IMR-90 (cell line): ENCODE measurements at regions not wholly inside any gene's neighbourhood (a gene's known extent, or its start where the extent isn't known, plus 50 kb on each side); places are given as distances from the start of the nearest gene placed in this dataset.

Experiments
- ATAC-seq: fragments of 200-7000 bp; cut with Tn5 transposase; 2 replicates; pipeline ENCODE4 v1.9.1; 2020; ENCODE audit warnings: low read depth, mild to moderate bottlenecking, moderate library complexity
- BruUV-seq: library from RNA; stranded (reverse); fragments of 400-500 nt; replicated peaks from 2 replicates; lab custom pipeline; 2021; lab: Mats Ljungman, UMichigan
- CTCF ChIA-PET: fragments of 300-600 bp; formaldehyde crosslinking; extraction: SDS; loops from one replicate; lab custom pipeline; 2021; ENCODE audit warnings: antibody characterized with exemption; lab: Yijun Ruan, JAX
- POLR2A ChIA-PET: fragments of 300-600 bp; sonication (Branson Sonifier 250); formaldehyde crosslinking; loops from one replicate; lab custom pipeline; 2022; ENCODE audit warnings: antibody characterized with exemption; ENCODE audit not compliant: unreplicated experiment; lab: Charles Lee
- DNase-seq: peaks from one replicate; pipeline ENCODE4 v3.0.0; 2013
- H2AFZ ChIP-seq: replicated peaks from 2 replicates; pipeline ENCODE3; 2013; ENCODE audit warnings: low read length, mild to moderate bottlenecking; ENCODE audit not compliant: poor library complexity
- H2AK5ac ChIP-seq: 2 replicates; pipeline ENCODE4 v1.6.1; 2013; ENCODE audit warnings: low read depth, low read length, inconsistent platforms
- H2AK9ac ChIP-seq: replicated peaks from 2 replicates; pipeline ENCODE3; 2013; ENCODE audit warnings: mild to moderate bottlenecking, low read depth, low read length, moderate library complexity; ENCODE audit not compliant: poor library complexity
- H2BK120ac ChIP-seq: 2 replicates; pipeline ENCODE4 v1.6.1; 2013; ENCODE audit warnings: low read depth, low read length, inconsistent platforms
- H2BK15ac ChIP-seq: 3 replicates; pipeline ENCODE4 v1.6.1; 2013; ENCODE audit warnings: low read depth, low read length, inconsistent platforms
- H2BK20ac ChIP-seq: 2 replicates; pipeline ENCODE4 v1.6.1; 2013; ENCODE audit warnings: low read depth, mild to moderate bottlenecking, inconsistent platforms, low read length, moderate library complexity
- H2BK5ac ChIP-seq: 2 replicates; pipeline ENCODE4 v1.6.1; 2013; ENCODE audit warnings: mild to moderate bottlenecking, low read depth, low read length, inconsistent platforms; ENCODE audit not compliant: poor library complexity, severe bottlenecking
- H3K14ac ChIP-seq: replicated peaks from 2 replicates; pipeline ENCODE4 v1.6.1; 2013; ENCODE audit warnings: low read depth, low read length, inconsistent platforms
- H3K18ac ChIP-seq: 2 replicates; pipeline ENCODE4 v1.6.1; 2013; ENCODE audit warnings: low read depth, low read length, control low read depth
- H3K23ac ChIP-seq: 2 replicates; pipeline ENCODE4 v1.6.1; 2013; ENCODE audit warnings: low read depth, low read length, inconsistent platforms
- H3K27ac ChIP-seq: 2 replicates; pipeline ENCODE4 v1.5.1; 2013; ENCODE audit warnings: mild to moderate bottlenecking, control low read depth, low read length; ENCODE audit not compliant: insufficient read depth
- H3K27me3 ChIP-seq: 2 replicates; pipeline ENCODE4 v1.6.1; 2013; ENCODE audit warnings: low read length; ENCODE audit not compliant: control insufficient read depth, insufficient read depth
- H3K36me3 ChIP-seq: 2 replicates; pipeline ENCODE4 v1.6.1; 2013; ENCODE audit warnings: low read length, mixed read lengths; ENCODE audit not compliant: control insufficient read depth, insufficient read depth
- H3K4ac ChIP-seq: 2 replicates; pipeline ENCODE4 v1.6.1; 2013; ENCODE audit warnings: low read depth, low read length, inconsistent platforms
- H3K4me1 ChIP-seq: 2 replicates; pipeline ENCODE4 v1.6.1; 2013; ENCODE audit warnings: low read length, mixed read lengths; ENCODE audit not compliant: control insufficient read depth, insufficient read depth
- H3K4me2 ChIP-seq: 2 replicates; pipeline ENCODE4 v1.6.1; 2013; ENCODE audit warnings: low read depth, mild to moderate bottlenecking, control low read depth, low read length, moderate library complexity
- H3K4me3 ChIP-seq: 2 replicates; pipeline ENCODE4 v1.5.1; 2013; ENCODE audit warnings: low read depth, mild to moderate bottlenecking, control low read depth, low read length, moderate library complexity; ENCODE audit not compliant: insufficient read depth
- H3K56ac ChIP-seq: 2 replicates; pipeline ENCODE4 v1.6.1; 2013; ENCODE audit warnings: low read length, inconsistent platforms; ENCODE audit not compliant: insufficient read depth; ENCODE audit errors: extremely low read depth
- H3K79me1 ChIP-seq, 2 experiments: 2 replicates each; pipeline ENCODE4 v1.6.1; 2013; ENCODE audit warnings: low read length in 2 of 2, inconsistent platforms in 1 of 2, low read depth in 1 of 2
- H3K9ac ChIP-seq: 2 replicates; pipeline ENCODE4 v1.6.1; 2013; ENCODE audit warnings: low read depth, low read length, control low read depth
- H3K9me1 ChIP-seq: 2 replicates; pipeline ENCODE4 v1.6.1; 2013; ENCODE audit warnings: low read length, inconsistent platforms; ENCODE audit not compliant: insufficient read depth
- H3K9me3 ChIP-seq: 2 replicates; pipeline ENCODE4 v1.6.1; 2013; ENCODE audit warnings: low read length; ENCODE audit not compliant: control insufficient read depth, insufficient read depth
- H4K20me1 ChIP-seq: 2 replicates; pipeline ENCODE4 v1.6.1; 2013; ENCODE audit warnings: low read length, inconsistent platforms; ENCODE audit not compliant: insufficient read depth
- H4K5ac ChIP-seq: 2 replicates; pipeline ENCODE4 v1.6.1; 2013; ENCODE audit warnings: mild to moderate bottlenecking, low read depth, low read length, control low read depth
- H4K8ac ChIP-seq, 2 experiments: 2 replicates each; pipeline ENCODE4 v1.6.1; 2013; ENCODE audit warnings: low read depth in 2 of 2, low read length in 2 of 2, control low read depth in 1 of 2, inconsistent platforms in 1 of 2
- H4K91ac ChIP-seq: 2 replicates; pipeline ENCODE4 v1.6.1; 2013; ENCODE audit warnings: low read depth, low read length, inconsistent platforms; ENCODE audit not compliant: insufficient read depth
- BHLHE40 ChIP-seq: fragments of 150-350 bp; IDR thresholded peaks from 2 replicates; pipeline ENCODE4 v1.6.1; 2016; ENCODE audit warnings: mild to moderate bottlenecking, low read depth, low read length
- CEBPB ChIP-seq: IDR thresholded peaks from 2 replicates; pipeline ENCODE4 v1.6.1; 2012; ENCODE audit warnings: low read depth, low read length, improper control_type of control experiment
- CHD1 ChIP-seq: IDR thresholded peaks from 2 replicates; pipeline ENCODE4 v1.6.1; 2012; ENCODE audit warnings: low read depth, low read length, improper control_type of control experiment
- ELK1 ChIP-seq: fragments of 150-350 bp; IDR thresholded peaks from 2 replicates; pipeline ENCODE4 v1.6.1; 2016; ENCODE audit warnings: low read depth, mild to moderate bottlenecking, low read length, moderate library complexity, borderline replicate concordance
- FOS ChIP-seq: fragments of 150-350 bp; IDR thresholded peaks from 2 replicates; pipeline ENCODE4 v1.6.1; 2016; ENCODE audit warnings: low read depth, low read length
- MAFK ChIP-seq: IDR thresholded peaks from 2 replicates; pipeline ENCODE4 v1.6.1; 2012; ENCODE audit warnings: low read depth, low read length, improper control_type of control experiment
- MAZ ChIP-seq: IDR thresholded peaks from 2 replicates; pipeline ENCODE4 v1.6.1; 2012; ENCODE audit warnings: low read depth, mild to moderate bottlenecking, low read length, improper control_type of control experiment, moderate library complexity, borderline replicate concordance
- MXI1 ChIP-seq: IDR thresholded peaks from 2 replicates; pipeline ENCODE4 v1.6.1; 2012; ENCODE audit warnings: low read depth, mild to moderate bottlenecking, low read length, moderate library complexity, borderline replicate concordance
- NFE2L2 ChIP-seq: fragments of 150-350 bp; IDR thresholded peaks from 2 replicates; pipeline ENCODE4 v1.6.1; 2016; ENCODE audit warnings: low read depth, mild to moderate bottlenecking, low read length
- POLR2A ChIP-seq: IDR thresholded peaks from 2 replicates; pipeline ENCODE4 v1.6.1; 2012; ENCODE audit warnings: mild to moderate bottlenecking, low read depth, low read length
- RAD21 ChIP-seq: IDR thresholded peaks from 2 replicates; pipeline ENCODE4 v1.6.1; 2012; ENCODE audit warnings: low read length, improper control_type of control experiment
- RFX5 ChIP-seq: IDR thresholded peaks from 2 replicates; pipeline ENCODE4 v1.8.0; 2012; ENCODE audit warnings: low read depth, mild to moderate bottlenecking, low read length, moderate library complexity
- WGBS, 2 experiments: methylation state at CpG; one replicate each; pipeline versions ENCODE4 v1.1.5 to v1.1.7; 2013; ENCODE audit warnings: missing lambda C conversion rate in 2 of 2; ENCODE audit not compliant: insufficient read length in 1 of 2; ENCODE audit errors: extremely low coverage in 2 of 2; 5-methylcytosine and 5-hydroxymethylcytosine counted together
- dilution Hi-C: fragments of 300-500 bp; cut with HindIII; formaldehyde crosslinking; loops from one replicate; pipeline ENCODE4 v1.14.3; 2018; ENCODE audit warnings: low sequenced_read_pairs; ENCODE audit not compliant: unreplicated experiment
- in situ Hi-C: fragments of 300-500 bp; cut with MboI; formaldehyde crosslinking; loops from 3 replicates; pipeline ENCODE4 v1.14.3; 2019; ENCODE audit warnings: low sequenced_read_pairs, inconsistent platforms, mixed read lengths
- intact Hi-C: fragments of 100-400 bp; cut with micrococcal nuclease; formaldehyde crosslinking; loops from 2 replicates; pipeline ENCODE4 v1.10.0; 2022
- TF ChIP-seq, protein P1 (sequence below): fragments of 150-350 bp; IDR thresholded peaks from 2 replicates; pipeline ENCODE4 v1.6.1; 2017; ENCODE audit warnings: mild to moderate bottlenecking, antibody characterized with exemption, low read length, low read depth
- TF ChIP-seq, protein P2 (sequence below): conservative IDR thresholded peaks from 2 replicates; pipeline ENCODE4 v1.5.1; 2012; ENCODE audit warnings: mild to moderate bottlenecking, low read depth, low read length, improper control_type of control experiment

GRCh38 chr5:163988566-163988965 is 483.1 kb downstream of the MAT2B start:
- no peak overlapping the region for H3K4ac ChIP-seq
- H3K36me3 ChIP-seq = no peaks in the 10 kb centered on the region
- POLR2A ChIA-PET = no interaction called here
- no peaks in the 10 kb centered on the region for H3K27me3 ChIP-seq
- no peak overlapping the region for H3K14ac ChIP-seq
- H3K4me2 ChIP-seq = no peak overlapping the region
- no peak for DNase-seq
- dilution Hi-C loops (no loop called here), intact Hi-C loops (no loop called here), in situ Hi-C loops (no loop called here)
- H2BK15ac ChIP-seq = no peak overlapping the region
- H2BK120ac ChIP-seq = no peak overlapping the region
- no peaks in the 10 kb centered on the region for H4K20me1 ChIP-seq
- no peak overlapping the region for H2BK20ac ChIP-seq
- no TSS peak for BruUV-seq
- no peak overlapping the region for H3K27ac ChIP-seq
- peaks cover 5% of the 10 kb centered on the region; the same call in 1 of the 2 replicates for H3K4me1 ChIP-seq
- H4K91ac ChIP-seq = no peak overlapping the region
- H3K4me3 ChIP-seq = no peak overlapping the region
- no peak overlapping the region for H3K18ac ChIP-seq
- no peak for ATAC-seq
- H3K9ac ChIP-seq = no peak overlapping the region
- no peak overlapping the region for H2AK5ac ChIP-seq
- H3K56ac ChIP-seq = no peak overlapping the region
- H4K5ac ChIP-seq = no peak overlapping the region
- no peak overlapping the region for H3K23ac ChIP-seq
- H4K8ac ChIP-seq = no peak overlapping the region
- CTCF ChIA-PET = no interaction called here
- H3K9me3 ChIP-seq = no peaks in the 10 kb centered on the region
- no peak overlapping the region for H2AK9ac ChIP-seq
- WGBS, 2 experiments = no CpG with 5 or more reads among the region's 4 CpGs
- no peak for TF ChIP-seq CEBPB
- TF ChIP-seq MXI1 = no peak
- no peak for TF ChIP-seq NFE2L2
- TF ChIP-seq CHD1 = no peak
- TF ChIP-seq, protein P1, sequence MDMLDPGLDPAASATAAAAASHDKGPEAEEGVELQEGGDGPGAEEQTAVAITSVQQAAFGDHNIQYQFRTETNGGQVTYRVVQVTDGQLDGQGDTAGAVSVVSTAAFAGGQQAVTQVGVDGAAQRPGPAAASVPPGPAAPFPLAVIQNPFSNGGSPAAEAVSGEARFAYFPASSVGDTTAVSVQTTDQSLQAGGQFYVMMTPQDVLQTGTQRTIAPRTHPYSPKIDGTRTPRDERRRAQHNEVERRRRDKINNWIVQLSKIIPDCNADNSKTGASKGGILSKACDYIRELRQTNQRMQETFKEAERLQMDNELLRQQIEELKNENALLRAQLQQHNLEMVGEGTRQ = no peak
- TF ChIP-seq POLR2A = no peak
- no peak for TF ChIP-seq RFX5
- no peak for TF ChIP-seq MAFK
- TF ChIP-seq MAZ = no peak
- TF ChIP-seq, protein P2, sequence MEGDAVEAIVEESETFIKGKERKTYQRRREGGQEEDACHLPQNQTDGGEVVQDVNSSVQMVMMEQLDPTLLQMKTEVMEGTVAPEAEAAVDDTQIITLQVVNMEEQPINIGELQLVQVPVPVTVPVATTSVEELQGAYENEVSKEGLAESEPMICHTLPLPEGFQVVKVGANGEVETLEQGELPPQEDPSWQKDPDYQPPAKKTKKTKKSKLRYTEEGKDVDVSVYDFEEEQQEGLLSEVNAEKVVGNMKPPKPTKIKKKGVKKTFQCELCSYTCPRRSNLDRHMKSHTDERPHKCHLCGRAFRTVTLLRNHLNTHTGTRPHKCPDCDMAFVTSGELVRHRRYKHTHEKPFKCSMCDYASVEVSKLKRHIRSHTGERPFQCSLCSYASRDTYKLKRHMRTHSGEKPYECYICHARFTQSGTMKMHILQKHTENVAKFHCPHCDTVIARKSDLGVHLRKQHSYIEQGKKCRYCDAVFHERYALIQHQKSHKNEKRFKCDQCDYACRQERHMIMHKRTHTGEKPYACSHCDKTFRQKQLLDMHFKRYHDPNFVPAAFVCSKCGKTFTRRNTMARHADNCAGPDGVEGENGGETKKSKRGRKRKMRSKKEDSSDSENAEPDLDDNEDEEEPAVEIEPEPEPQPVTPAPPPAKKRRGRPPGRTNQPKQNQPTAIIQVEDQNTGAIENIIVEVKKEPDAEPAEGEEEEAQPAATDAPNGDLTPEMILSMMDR = no peak
- TF ChIP-seq RAD21 = no peak
- no peak for TF ChIP-seq FOS
- TF ChIP-seq ELK1 = no peak
- no peak for TF ChIP-seq BHLHE40
- H3K9me1 ChIP-seq = 0 out of 2 replicates have a peak, but pooled peaks cover 2% of the 10 kb centered on the region
- H2AFZ ChIP-seq = no peak overlapping the region
- no peaks in the 10 kb centered on the region for H3K79me1 ChIP-seq
- H2BK5ac ChIP-seq = no peak overlapping the region
